Esophagus squamous epithelium (tissue), 4 donors: ENCODE measurements at regions not wholly inside any gene's neighbourhood (a gene's known extent, or its start where the extent isn't known, plus 50 kb on each side); places are given as distances from the start of the nearest gene placed in this dataset.

ENCODE experiments used
- CTCF ChIP-seq, 6 experiments: fragments of 450-650 bp in 4 of 6; fragments of 200-600 bp in 2 of 6; sonication (generic) in 2 of 6; IDR thresholded peaks; one replicate each; pipeline ENCODE4 v1.5.1; 2016 to 2019; ENCODE audit warnings: antibody characterized with exemption in 6 of 6, mild to moderate bottlenecking in 4 of 6, moderate library complexity in 4 of 6
- POLR2A ChIP-seq, 4 donors: fragments of 450-650 bp; IDR thresholded peaks; one replicate each; pipeline ENCODE4 v1.6.1; 2017; ENCODE audit warnings: antibody characterized with exemption in 4 of 4, mild to moderate bottlenecking in 4 of 4, moderate library complexity in 3 of 4

GRCh38 chr7:1330801-1331425 lies 98.2 kb downstream of the UNCX start:
- TF ChIP-seq CTCF (IDR thresholded peaks at IDR 0.05), result no peak
- no peak for TF ChIP-seq POLR2A (IDR thresholded peaks at IDR 0.05)
